SK-N-MC (cell line): ENCODE measurements at regions not wholly inside any gene's neighbourhood (a gene's known extent, or its start where the extent isn't known, plus 50 kb on each side); places are given as distances from the start of the nearest gene placed in this dataset.

ENCODE experiments used
- EZH2 ChIP-seq: fragments of 200-600 bp; sonication (generic); IDR thresholded peaks from one replicate; pipeline ENCODE4 v1.6.1; 2017; ENCODE audit warnings: antibody characterized with exemption
- FOXP2 ChIP-seq: optimal IDR thresholded peaks from 2 replicates; pipeline ENCODE3; 2011; ENCODE audit warnings: mild to moderate bottlenecking, moderate library complexity; ENCODE audit not compliant: insufficient read depth; ENCODE audit errors: extremely low read length, control extremely low read depth
- POLR2AphosphoS5 ChIP-seq: IDR thresholded peaks from 2 replicates; pipeline ENCODE4 v1.6.1; 2012; ENCODE audit warnings: mild to moderate bottlenecking, low read depth, low read length, borderline replicate concordance

GRCh38 chr18:71887509-71887908, 656.6 kb downstream of the CBLN2 start:
- TF ChIP-seq EZH2 = no peak
- no peak for TF ChIP-seq POLR2AphosphoS5
- TF ChIP-seq FOXP2 = no peak
